Stimulated activated CD4-positive, alpha-beta T cell treated with anti-CD3 and anti-CD28 coated beads, Interleukin-1b, Interleukin-23, amount 100 ng/mL, for 4 hours (primary cell): ENCODE measurements at regions not wholly inside any gene's neighbourhood (a gene's known extent, or its start where the extent isn't known, plus 50 kb on each side); places are given as distances from the start of the nearest gene placed in this dataset.

Experiments
- DNase-seq, 2 donors: peaks; one replicate each; pipeline ENCODE4 v3.0.0-alpha.2; 2020; ENCODE audit warnings: low read depth in 2 of 2

- no peak for DNase-seq
These were observed 248.2 kb upstream of the SLC39A10 start for GRCh38 chr2:195408811-195409210.

GRCh38 chr2:195408196-195408595 lies 248.8 kb upstream of the SLC39A10 start:
- DNase-seq, result no peak

GRCh38 chr2:195407783-195408182 lies 249.2 kb upstream of the SLC39A10 start:
- DNase-seq, result no peak

GRCh38 chr2:195406886-195407603 lies 250.0 kb upstream of the SLC39A10 start:
- DNase-seq, result no peak

GRCh38 chr2:195404651-195405050 lies 252.4 kb upstream of the SLC39A10 start:
- no peak for DNase-seq

GRCh38 chr2:195396479-195396878 lies 260.5 kb upstream of the SLC39A10 start:
- no peak for DNase-seq

- no peak for DNase-seq
These were observed 261.7 kb upstream of the SLC39A10 start for GRCh38 chr2:195395362-195395761.

- DNase-seq, result no peak
These were observed 264.3 kb upstream of the SLC39A10 start for GRCh38 chr2:195392446-195393336.

GRCh38 chr2:195390686-195391321 lies 266.2 kb upstream of the SLC39A10 start:
- DNase-seq, result no peak

GRCh38 chr2:195388028-195388427 lies 269.0 kb upstream of the SLC39A10 start:
- no peak for DNase-seq

GRCh38 chr2:195382186-195382585 lies 274.8 kb upstream of the SLC39A10 start:
- peak in 1 of 2 donors; percentile 3 for DNase-seq

GRCh38 chr2:195370167-195370943 lies 286.7 kb upstream of the SLC39A10 start:
- DNase-seq, result no peak

- DNase-seq, result no peak
These were observed 287.8 kb upstream of the SLC39A10 start for GRCh38 chr2:195369218-195369587.

- DNase-seq, result no peak
These were observed 288.5 kb upstream of the SLC39A10 start for GRCh38 chr2:195368249-195369217.

- no peak for DNase-seq
These were observed 289.2 kb upstream of the SLC39A10 start for GRCh38 chr2:195367809-195368208.

- DNase-seq, result no peak
These were observed 292.7 kb upstream of the SLC39A10 start for GRCh38 chr2:195364015-195364965.

- no peak for DNase-seq
These were observed 293.5 kb upstream of the SLC39A10 start for GRCh38 chr2:195363496-195363895.

GRCh38 chr2:195360242-195360641 lies 296.8 kb upstream of the SLC39A10 start:
- no peak for DNase-seq

GRCh38 chr2:195359043-195359735 lies 297.8 kb upstream of the SLC39A10 start:
- no peak for DNase-seq
